A673 (cell line): ENCODE measurements at regions not wholly inside any gene's neighbourhood (a gene's known extent, or its start where the extent isn't known, plus 50 kb on each side); places are given as distances from the start of the nearest gene placed in this dataset.

Experiments
- BruUV-seq: library from RNA; stranded (reverse); fragments of 400-500 nt; replicated peaks from 2 replicates; lab custom pipeline; 2021; lab: Mats Ljungman, UMichigan
- CTCF ChIA-PET: fragments of 300-600 bp; sonication (Branson Sonifier 250); formaldehyde crosslinking; loops from one replicate; lab custom pipeline; 2022; ENCODE audit warnings: antibody characterized with exemption; lab: Charles Lee
- POLR2A ChIA-PET: fragments of 300-600 bp; sonication (Branson Sonifier 250); formaldehyde crosslinking; loops from one replicate; lab custom pipeline; 2022; ENCODE audit warnings: antibody characterized with exemption; ENCODE audit not compliant: low non-redundant PET; lab: Charles Lee
- DNase-seq: peaks from one replicate; pipeline ENCODE4 v3.0.0-alpha.2; 2015; ENCODE audit warnings: low spot score
- H3K27ac ChIP-seq: fragments of 200-600 bp; sonication (generic); 2 replicates; pipeline ENCODE4 v1.5.1; 2016; ENCODE audit warnings: mixed run types, low read depth, mild to moderate bottlenecking, mixed read lengths, antibody characterized with exemption, low read length; ENCODE audit not compliant: poor library complexity, severe bottlenecking
- H3K27me3 ChIP-seq: fragments of 200-600 bp; sonication (generic); replicated peaks from 2 replicates; pipeline ENCODE4 v1.6.1; 2017; ENCODE audit warnings: mixed run types, low read depth, mild to moderate bottlenecking, mixed read lengths, antibody characterized with exemption, low read length; ENCODE audit not compliant: insufficient read depth, poor library complexity
- H3K36me3 ChIP-seq: fragments of 200-600 bp; sonication (generic); 2 replicates; pipeline ENCODE4 v1.6.1; 2016; ENCODE audit warnings: mixed run types, mild to moderate bottlenecking, mixed read lengths, antibody characterized with exemption, low read length; ENCODE audit not compliant: insufficient read depth, poor library complexity, severe bottlenecking
- H3K4me1 ChIP-seq: fragments of 200-600 bp; sonication (generic); 2 replicates; pipeline ENCODE4 v1.6.1; 2017; ENCODE audit warnings: mixed run types, mild to moderate bottlenecking, mixed read lengths, antibody characterized with exemption, low read length; ENCODE audit not compliant: insufficient read depth, poor library complexity, severe bottlenecking
- H3K4me3 ChIP-seq: fragments of 200-600 bp; sonication (generic); 2 replicates; pipeline ENCODE4 v1.5.1; 2016; ENCODE audit warnings: low read depth, mixed run types, mild to moderate bottlenecking, mixed read lengths, low read length; ENCODE audit not compliant: poor library complexity, severe bottlenecking
- H3K9me3 ChIP-seq: fragments of 200-600 bp; sonication (generic); 2 replicates; pipeline ENCODE4 v1.6.1; 2016; ENCODE audit warnings: mixed run types, low read depth, mild to moderate bottlenecking, mixed read lengths, antibody characterized with exemption, low read length; ENCODE audit not compliant: poor library complexity, severe bottlenecking
- EZH2 ChIP-seq: fragments of 200-600 bp; sonication (generic); IDR thresholded peaks from 2 replicates; pipeline ENCODE4 v1.6.1; 2017; ENCODE audit warnings: borderline replicate concordance, low read depth, mild to moderate bottlenecking, mixed read lengths, antibody characterized with exemption, low read length; ENCODE audit not compliant: poor library complexity, severe bottlenecking
- intact Hi-C: fragments of 100-400 bp; cut with micrococcal nuclease; formaldehyde crosslinking; loops from one replicate; pipeline ENCODE4 v1.10.0; 2022; ENCODE audit not compliant: unreplicated experiment
- TF ChIP-seq, protein P1 (sequence below): fragments of 300-800, 200-600 bp; sonication (generic); conservative IDR thresholded peaks from 2 replicates; pipeline ENCODE4 v1.5.1; 2017; ENCODE audit warnings: low read depth, mild to moderate bottlenecking, antibody characterized with exemption, low read length, moderate library complexity, mixed read lengths

GRCh38 chr1:29703596-29704370 is 467.5 kb downstream of the PTPRU start:
- ChIA-PET POLR2A (interaction anchor here (0.6 kb wide), 1 partner anchor 120 kb away, joined by 4 read pairs; no protein-coding TSS in a partner anchor), CTCF (interaction anchor here (0.6 to 1.0 kb wide), 3 partner anchors 13 to 1004 kb away, joined by 4 read pairs; no protein-coding TSS in a partner anchor)
- no peaks in the 10 kb centered on the region for H3K27me3 ChIP-seq
- BruUV-seq: no TSS peak
- H3K36me3 ChIP-seq: no peaks in the 10 kb centered on the region
- no peak overlapping the region for H3K27ac ChIP-seq
- peak; percentile 61 for DNase-seq
- H3K4me3 ChIP-seq: no peak overlapping the region
- intact Hi-C loops: no loop called here
- H3K4me1 ChIP-seq: peaks cover 20% of the 10 kb centered on the region
- TF ChIP-seq, protein P1, sequence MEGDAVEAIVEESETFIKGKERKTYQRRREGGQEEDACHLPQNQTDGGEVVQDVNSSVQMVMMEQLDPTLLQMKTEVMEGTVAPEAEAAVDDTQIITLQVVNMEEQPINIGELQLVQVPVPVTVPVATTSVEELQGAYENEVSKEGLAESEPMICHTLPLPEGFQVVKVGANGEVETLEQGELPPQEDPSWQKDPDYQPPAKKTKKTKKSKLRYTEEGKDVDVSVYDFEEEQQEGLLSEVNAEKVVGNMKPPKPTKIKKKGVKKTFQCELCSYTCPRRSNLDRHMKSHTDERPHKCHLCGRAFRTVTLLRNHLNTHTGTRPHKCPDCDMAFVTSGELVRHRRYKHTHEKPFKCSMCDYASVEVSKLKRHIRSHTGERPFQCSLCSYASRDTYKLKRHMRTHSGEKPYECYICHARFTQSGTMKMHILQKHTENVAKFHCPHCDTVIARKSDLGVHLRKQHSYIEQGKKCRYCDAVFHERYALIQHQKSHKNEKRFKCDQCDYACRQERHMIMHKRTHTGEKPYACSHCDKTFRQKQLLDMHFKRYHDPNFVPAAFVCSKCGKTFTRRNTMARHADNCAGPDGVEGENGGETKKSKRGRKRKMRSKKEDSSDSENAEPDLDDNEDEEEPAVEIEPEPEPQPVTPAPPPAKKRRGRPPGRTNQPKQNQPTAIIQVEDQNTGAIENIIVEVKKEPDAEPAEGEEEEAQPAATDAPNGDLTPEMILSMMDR: peak; percentile 80
- no peak for TF ChIP-seq EZH2
- no peaks in the 10 kb centered on the region for H3K9me3 ChIP-seq

DNA sequence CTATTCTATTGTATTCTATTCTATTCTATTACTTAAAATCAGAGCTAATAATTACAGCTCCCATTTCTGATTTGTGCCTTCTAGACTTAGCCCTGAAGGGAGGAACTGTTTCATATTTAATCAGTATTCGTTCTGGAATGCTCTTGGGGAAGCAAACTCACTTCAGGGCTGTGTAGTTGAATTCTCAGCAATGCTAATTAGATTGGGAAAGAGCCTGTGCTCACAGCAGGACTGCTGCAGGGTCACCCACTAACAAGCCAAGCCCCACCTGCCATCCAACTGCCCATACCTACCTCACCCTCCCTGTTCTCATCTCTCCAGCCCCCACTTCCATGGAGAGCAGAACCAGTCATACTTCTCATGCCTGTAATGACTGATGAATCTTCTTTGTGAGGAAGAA is 464.2 kb downstream of the PTPRU start:
- no TSS peak for BruUV-seq
- Histone ChIP-seq H3K4me1 (no peaks in the 10 kb centered on the region), H3K27me3 (no peaks in the 10 kb centered on the region), H3K4me3 (no peak overlapping the region), H3K36me3 (no peaks in the 10 kb centered on the region), H3K9me3 (no peaks in the 10 kb centered on the region), H3K27ac (no peak overlapping the region)
- CTCF ChIA-PET: no interaction called here
- POLR2A ChIA-PET: no interaction called here
- no peak for DNase-seq
- TF ChIP-seq EZH2: no peak
- TF ChIP-seq, protein P1: no peak
- intact Hi-C loops: no loop called here

DNA sequence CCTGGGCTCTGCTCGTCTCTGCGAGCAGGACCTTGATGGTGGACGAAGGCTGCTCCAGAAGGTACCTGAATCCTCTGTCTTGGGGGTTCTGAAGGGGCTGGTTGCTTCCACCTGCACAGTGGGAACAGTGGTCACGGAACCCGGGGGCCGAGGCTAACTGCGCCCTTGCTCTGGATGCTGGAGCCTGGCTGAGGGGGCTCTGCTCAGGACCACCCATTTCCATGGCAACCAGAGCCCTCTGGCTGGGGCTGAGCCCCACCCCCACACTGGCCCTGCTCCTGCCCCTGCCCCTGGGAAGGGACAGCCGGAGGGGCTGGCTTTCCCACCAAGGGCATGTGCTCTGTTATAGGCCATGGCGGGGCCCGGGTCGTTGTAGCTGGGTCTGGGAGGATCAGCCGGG is 462.3 kb downstream of the PTPRU start:
- DNase-seq: no peak
- TF ChIP-seq, protein P1: no peak
- TF ChIP-seq EZH2: no peak
- CTCF ChIA-PET: no interaction called here
- Histone ChIP-seq H3K27ac (no peak overlapping the region), H3K36me3 (no peaks in the 10 kb centered on the region), H3K4me1 (no peaks in the 10 kb centered on the region), H3K27me3 (no peaks in the 10 kb centered on the region), H3K9me3 (no peaks in the 10 kb centered on the region), H3K4me3 (no peak overlapping the region)
- BruUV-seq: no TSS peak
- intact Hi-C loops: loop anchor here (5.0 to 10.0 kb wide), 2 partner anchors 454 to 1009 kb away; no protein-coding TSS in a partner anchor
- POLR2A ChIA-PET: interaction anchor here (0.7 kb wide), 1 partner anchor 331 kb away, joined by 3 read pairs; no protein-coding TSS in a partner anchor
